Endothelial cell (in vitro differentiated cells): ENCODE measurements at regions not wholly inside any gene's neighbourhood (a gene's known extent, or its start where the extent isn't known, plus 50 kb on each side); places are given as distances from the start of the nearest gene placed in this dataset.

Experiments used
- DNase-seq: peaks from one replicate; pipeline ENCODE4 v3.0.0; 2021; ENCODE audit warnings: low spot score
- H3K27ac Mint-ChIP-seq: one replicate; pipeline ENCODE4 v1.8.0; 2021; ENCODE audit warnings: mixed read lengths, inconsistent platforms; ENCODE audit not compliant: unreplicated experiment
- H3K27me3 Mint-ChIP-seq: one replicate; pipeline ENCODE4 v1.8.0; 2021; ENCODE audit warnings: mild to moderate bottlenecking, moderate library complexity, mixed read lengths, inconsistent platforms; ENCODE audit not compliant: unreplicated experiment
- H3K36me3 Mint-ChIP-seq: one replicate; pipeline ENCODE4 v1.8.0; 2021; ENCODE audit warnings: mild to moderate bottlenecking, low read depth, mixed read lengths, inconsistent platforms; ENCODE audit not compliant: unreplicated experiment
- H3K4me1 Mint-ChIP-seq: one replicate; pipeline ENCODE4 v1.8.0; 2021; ENCODE audit warnings: mild to moderate bottlenecking, mixed read lengths, inconsistent platforms; ENCODE audit not compliant: unreplicated experiment
- H3K4me3 Mint-ChIP-seq: one replicate; pipeline ENCODE4 v1.8.0; 2021; ENCODE audit warnings: mild to moderate bottlenecking, mixed read lengths, inconsistent platforms; ENCODE audit not compliant: unreplicated experiment
- H3K9me3 Mint-ChIP-seq: one replicate; pipeline ENCODE4 v1.8.0; 2021; ENCODE audit warnings: mixed read lengths, inconsistent platforms; ENCODE audit not compliant: unreplicated experiment
- TF ChIP-seq, protein P1 (sequence below): fragments of 200-600 bp; sonication (generic); IDR thresholded peaks from one replicate; pipeline ENCODE4 v1.5.0; 2021; ENCODE audit warnings: antibody characterized with exemption; ENCODE audit not compliant: unreplicated experiment

- Mint-ChIP-seq H3K36me3 (no peaks in the 10 kb centered on the region), H3K27me3 (no peaks in the 10 kb centered on the region), H3K27ac (no peak overlapping the region), H3K4me3 (no peak overlapping the region), H3K9me3 (no peaks in the 10 kb centered on the region), H3K4me1 (no peaks in the 10 kb centered on the region)
- no peak for DNase-seq
- TF ChIP-seq, protein P1, sequence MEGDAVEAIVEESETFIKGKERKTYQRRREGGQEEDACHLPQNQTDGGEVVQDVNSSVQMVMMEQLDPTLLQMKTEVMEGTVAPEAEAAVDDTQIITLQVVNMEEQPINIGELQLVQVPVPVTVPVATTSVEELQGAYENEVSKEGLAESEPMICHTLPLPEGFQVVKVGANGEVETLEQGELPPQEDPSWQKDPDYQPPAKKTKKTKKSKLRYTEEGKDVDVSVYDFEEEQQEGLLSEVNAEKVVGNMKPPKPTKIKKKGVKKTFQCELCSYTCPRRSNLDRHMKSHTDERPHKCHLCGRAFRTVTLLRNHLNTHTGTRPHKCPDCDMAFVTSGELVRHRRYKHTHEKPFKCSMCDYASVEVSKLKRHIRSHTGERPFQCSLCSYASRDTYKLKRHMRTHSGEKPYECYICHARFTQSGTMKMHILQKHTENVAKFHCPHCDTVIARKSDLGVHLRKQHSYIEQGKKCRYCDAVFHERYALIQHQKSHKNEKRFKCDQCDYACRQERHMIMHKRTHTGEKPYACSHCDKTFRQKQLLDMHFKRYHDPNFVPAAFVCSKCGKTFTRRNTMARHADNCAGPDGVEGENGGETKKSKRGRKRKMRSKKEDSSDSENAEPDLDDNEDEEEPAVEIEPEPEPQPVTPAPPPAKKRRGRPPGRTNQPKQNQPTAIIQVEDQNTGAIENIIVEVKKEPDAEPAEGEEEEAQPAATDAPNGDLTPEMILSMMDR: no peak
These were observed 52.2 kb upstream of the RORA start for GRCh38 chr15:61281328-61281727.
